Sigmoid colon (tissue), 4 donors: ENCODE measurements at regions not wholly inside any gene's neighbourhood (a gene's known extent, or its start where the extent isn't known, plus 50 kb on each side); places are given as distances from the start of the nearest gene placed in this dataset.

Experiments
- EP300 ChIP-seq, 4 donors: sonication (generic); formaldehyde crosslinking; IDR thresholded peaks; one replicate each; pipeline ENCODE4 v1.6.1; 2017; ENCODE audit warnings: antibody characterized with exemption in 4 of 4
- POLR2A ChIP-seq, 2 donors: fragments of 450-650 bp; IDR thresholded peaks; one replicate each; pipeline ENCODE4 v1.6.1; 2016; ENCODE audit warnings: antibody characterized with exemption in 2 of 2, mild to moderate bottlenecking in 2 of 2, moderate library complexity in 2 of 2
- POLR2AphosphoS5 ChIP-seq, 4 donors: sonication (generic); formaldehyde crosslinking; IDR thresholded peaks; one replicate each; pipeline ENCODE4 v1.6.1; 2017; ENCODE audit warnings: antibody characterized with exemption in 4 of 4
- TF ChIP-seq, protein P1 (sequence below), 4 experiments: fragments of 450-650 bp in 3 of 4; fragments of 200-600 bp in 1 of 4; IDR thresholded peaks; one replicate each; pipeline ENCODE4 v1.5.1; 2016 to 2019; ENCODE audit warnings: antibody characterized with exemption in 4 of 4, mild to moderate bottlenecking in 3 of 4, moderate library complexity in 2 of 4

DNA sequence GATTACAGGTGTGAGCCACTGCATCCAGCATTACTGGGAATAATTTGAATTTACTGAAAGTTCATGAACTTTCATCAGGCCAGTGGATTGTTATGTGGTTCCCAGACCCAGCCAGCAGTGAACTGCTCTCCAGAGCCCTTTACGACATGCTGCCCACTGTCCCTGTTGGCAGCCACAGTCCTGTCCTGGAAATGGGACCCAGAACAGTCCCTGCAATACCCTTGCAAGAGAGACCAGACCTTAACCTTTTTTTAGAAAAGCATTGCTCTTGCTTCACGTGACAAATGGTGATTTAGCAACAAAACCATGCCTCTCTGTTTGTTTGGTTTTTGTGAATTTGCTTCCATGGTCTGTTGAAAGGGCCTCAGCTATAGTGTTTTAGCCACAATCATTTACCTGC, 367.3 kb upstream of the C2CD4B start:
- no peak for TF ChIP-seq POLR2AphosphoS5 (IDR thresholded peaks at IDR 0.05)
- TF ChIP-seq, protein P1, sequence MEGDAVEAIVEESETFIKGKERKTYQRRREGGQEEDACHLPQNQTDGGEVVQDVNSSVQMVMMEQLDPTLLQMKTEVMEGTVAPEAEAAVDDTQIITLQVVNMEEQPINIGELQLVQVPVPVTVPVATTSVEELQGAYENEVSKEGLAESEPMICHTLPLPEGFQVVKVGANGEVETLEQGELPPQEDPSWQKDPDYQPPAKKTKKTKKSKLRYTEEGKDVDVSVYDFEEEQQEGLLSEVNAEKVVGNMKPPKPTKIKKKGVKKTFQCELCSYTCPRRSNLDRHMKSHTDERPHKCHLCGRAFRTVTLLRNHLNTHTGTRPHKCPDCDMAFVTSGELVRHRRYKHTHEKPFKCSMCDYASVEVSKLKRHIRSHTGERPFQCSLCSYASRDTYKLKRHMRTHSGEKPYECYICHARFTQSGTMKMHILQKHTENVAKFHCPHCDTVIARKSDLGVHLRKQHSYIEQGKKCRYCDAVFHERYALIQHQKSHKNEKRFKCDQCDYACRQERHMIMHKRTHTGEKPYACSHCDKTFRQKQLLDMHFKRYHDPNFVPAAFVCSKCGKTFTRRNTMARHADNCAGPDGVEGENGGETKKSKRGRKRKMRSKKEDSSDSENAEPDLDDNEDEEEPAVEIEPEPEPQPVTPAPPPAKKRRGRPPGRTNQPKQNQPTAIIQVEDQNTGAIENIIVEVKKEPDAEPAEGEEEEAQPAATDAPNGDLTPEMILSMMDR (IDR thresholded peaks at IDR 0.05): no peak
- no peak for TF ChIP-seq EP300 (IDR thresholded peaks at IDR 0.05)
- no peak for TF ChIP-seq POLR2A (IDR thresholded peaks at IDR 0.05)
